ENCODE measurements at regions not wholly inside any gene's neighbourhood (a gene's known extent, or its start where the extent isn't known, plus 50 kb on each side); places are given as distances from the start of the nearest gene placed in this dataset.

DNA sequence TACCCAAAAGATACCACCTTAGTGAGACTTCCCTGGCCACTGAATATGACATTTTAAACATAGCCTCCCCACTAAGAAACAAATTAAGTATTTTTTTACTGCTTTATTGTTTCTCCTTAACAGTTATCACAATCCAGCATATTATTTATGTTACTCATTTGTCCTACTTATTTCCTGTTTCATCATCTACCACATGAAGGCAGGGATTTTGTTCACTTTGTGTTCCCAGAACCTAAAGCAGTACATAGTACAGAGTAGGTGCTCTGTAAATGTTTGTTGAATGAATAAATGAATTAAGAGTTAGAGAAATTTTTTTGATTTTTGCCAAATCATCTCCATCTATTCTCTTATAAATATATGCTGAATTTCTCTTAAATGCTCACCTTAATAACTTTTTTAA lies 318.4 kb upstream of the GIMD1 start:
- no peaks in the 10 kb centered on the region for H3K27me3 ChIP-seq (ENCODE audit: low read length)
- no peak for DNase-seq
- H3K4me2 ChIP-seq (ENCODE audit: low read depth, low read length, poor library complexity, severe bottlenecking) = no peak overlapping the region
- H3K4me3 ChIP-seq (ENCODE audit: low read length) = no peak overlapping the region
- no peaks in the 10 kb centered on the region for H4K20me1 ChIP-seq (ENCODE audit: insufficient read depth, low read depth, low read length)
- H3K9me2 ChIP-seq (replicated peaks; ENCODE audit: insufficient read depth, low read length) = no peaks in the 10 kb centered on the region
- H3K27ac ChIP-seq (ENCODE audit: low read length) = no peak overlapping the region
- no peak overlapping the region for H3K9ac ChIP-seq (ENCODE audit: low read length)
- no peaks in the 10 kb centered on the region for H3K79me2 ChIP-seq (ENCODE audit: low read length)
- H3K9me3 ChIP-seq (ENCODE audit: low read length) = no peaks in the 10 kb centered on the region
- H2AFZ ChIP-seq (ENCODE audit: low read length) = no peak overlapping the region
- H3K4me1 ChIP-seq (ENCODE audit: low read length) = no peaks in the 10 kb centered on the region
- H3K36me3 ChIP-seq (ENCODE audit: insufficient read depth, low read length) = no peaks in the 10 kb centered on the region

GRCh38 chr4:106681381-106681921 lies 312.9 kb upstream of the GIMD1 start:
- Histone ChIP-seq H2AFZ (ENCODE audit: low read length) (no peak overlapping the region), H3K9me2 (replicated peaks; ENCODE audit: insufficient read depth, low read length) (no peaks in the 10 kb centered on the region), H3K4me3 (ENCODE audit: low read length) (no peak overlapping the region), H3K79me2 (ENCODE audit: low read length) (no peaks in the 10 kb centered on the region), H3K27me3 (ENCODE audit: low read length) (no peaks in the 10 kb centered on the region), H3K36me3 (ENCODE audit: insufficient read depth, low read length) (no peaks in the 10 kb centered on the region), H3K9me3 (ENCODE audit: low read length) (no peaks in the 10 kb centered on the region), H3K4me1 (ENCODE audit: low read length) (no peaks in the 10 kb centered on the region), H3K27ac (ENCODE audit: low read length) (no peak overlapping the region), H4K20me1 (ENCODE audit: insufficient read depth, low read depth, low read length) (no peaks in the 10 kb centered on the region), H3K4me2 (ENCODE audit: low read depth, low read length, poor library complexity, severe bottlenecking) (no peak overlapping the region), H3K9ac (ENCODE audit: low read length) (no peak overlapping the region)
- DNase-seq = no peak

- Histone ChIP-seq H2AFZ (ENCODE audit: low read length) (no peak overlapping the region), H4K20me1 (ENCODE audit: insufficient read depth, low read depth, low read length) (no peaks in the 10 kb centered on the region), H3K36me3 (ENCODE audit: insufficient read depth, low read length) (no peaks in the 10 kb centered on the region), H3K9ac (ENCODE audit: low read length) (no peak overlapping the region), H3K4me2 (ENCODE audit: low read depth, low read length, poor library complexity, severe bottlenecking) (no peak overlapping the region), H3K27me3 (ENCODE audit: low read length) (no peaks in the 10 kb centered on the region), H3K27ac (ENCODE audit: low read length) (no peak overlapping the region), H3K79me2 (ENCODE audit: low read length) (no peaks in the 10 kb centered on the region), H3K9me3 (ENCODE audit: low read length) (no peaks in the 10 kb centered on the region), H3K4me3 (ENCODE audit: low read length) (no peak overlapping the region), H3K9me2 (replicated peaks; ENCODE audit: insufficient read depth, low read length) (no peaks in the 10 kb centered on the region), H3K4me1 (ENCODE audit: low read length) (no peaks in the 10 kb centered on the region)
- no peak for DNase-seq
Measured at GRCh38 chr4:106679063-106679462, 310.5 kb upstream of the GIMD1 start.

- Histone ChIP-seq H3K4me2 (ENCODE audit: low read depth, low read length, poor library complexity, severe bottlenecking) (no peak overlapping the region), H3K9me3 (ENCODE audit: low read length) (no peaks in the 10 kb centered on the region), H3K9ac (ENCODE audit: low read length) (no peak overlapping the region), H3K36me3 (ENCODE audit: insufficient read depth, low read length) (no peaks in the 10 kb centered on the region), H3K4me1 (ENCODE audit: low read length) (no peaks in the 10 kb centered on the region), H3K4me3 (ENCODE audit: low read length) (no peak overlapping the region), H2AFZ (ENCODE audit: low read length) (no peak overlapping the region), H3K27me3 (ENCODE audit: low read length) (no peaks in the 10 kb centered on the region), H3K9me2 (replicated peaks; ENCODE audit: insufficient read depth, low read length) (no peaks in the 10 kb centered on the region), H4K20me1 (ENCODE audit: insufficient read depth, low read depth, low read length) (no peaks in the 10 kb centered on the region), H3K79me2 (ENCODE audit: low read length) (no peaks in the 10 kb centered on the region), H3K27ac (ENCODE audit: low read length) (no peak overlapping the region)
- no peak for DNase-seq
Measured at GRCh38 chr4:106677213-106677612, 308.6 kb upstream of the GIMD1 start.

- H3K4me3 ChIP-seq (ENCODE audit: low read length) = no peak overlapping the region
- no peaks in the 10 kb centered on the region for H3K79me2 ChIP-seq (ENCODE audit: low read length)
- no peaks in the 10 kb centered on the region for H4K20me1 ChIP-seq (ENCODE audit: insufficient read depth, low read depth, low read length)
- DNase-seq = no peak
- no peak overlapping the region for H3K9ac ChIP-seq (ENCODE audit: low read length)
- H2AFZ ChIP-seq (ENCODE audit: low read length) = no peak overlapping the region
- no peaks in the 10 kb centered on the region for H3K4me1 ChIP-seq (ENCODE audit: low read length)
- no peaks in the 10 kb centered on the region for H3K36me3 ChIP-seq (ENCODE audit: insufficient read depth, low read length)
- no peak overlapping the region for H3K27ac ChIP-seq (ENCODE audit: low read length)
- no peaks in the 10 kb centered on the region for H3K27me3 ChIP-seq (ENCODE audit: low read length)
- H3K9me2 ChIP-seq (replicated peaks; ENCODE audit: insufficient read depth, low read length) = no peaks in the 10 kb centered on the region
- H3K4me2 ChIP-seq (ENCODE audit: low read depth, low read length, poor library complexity, severe bottlenecking) = no peak overlapping the region
- H3K9me3 ChIP-seq (ENCODE audit: low read length) = no peaks in the 10 kb centered on the region
Measured at GRCh38 chr4:106676173-106676921, 307.8 kb upstream of the GIMD1 start.

GRCh38 chr4:106671716-106672115 lies 303.1 kb upstream of the GIMD1 start:
- no peak for DNase-seq
- Histone ChIP-seq H3K79me2 (ENCODE audit: low read length) (no peaks in the 10 kb centered on the region), H3K4me1 (ENCODE audit: low read length) (no peaks in the 10 kb centered on the region), H3K27me3 (ENCODE audit: low read length) (no peaks in the 10 kb centered on the region), H3K9me2 (replicated peaks; ENCODE audit: insufficient read depth, low read length) (no peaks in the 10 kb centered on the region), H4K20me1 (ENCODE audit: insufficient read depth, low read depth, low read length) (no peaks in the 10 kb centered on the region), H3K36me3 (ENCODE audit: insufficient read depth, low read length) (no peaks in the 10 kb centered on the region), H3K9ac (ENCODE audit: low read length) (no peak overlapping the region), H3K4me3 (ENCODE audit: low read length) (no peak overlapping the region), H3K9me3 (ENCODE audit: low read length) (no peaks in the 10 kb centered on the region), H3K4me2 (ENCODE audit: low read depth, low read length, poor library complexity, severe bottlenecking) (no peak overlapping the region), H2AFZ (ENCODE audit: low read length) (no peak overlapping the region), H3K27ac (ENCODE audit: low read length) (no peak overlapping the region)

DNA sequence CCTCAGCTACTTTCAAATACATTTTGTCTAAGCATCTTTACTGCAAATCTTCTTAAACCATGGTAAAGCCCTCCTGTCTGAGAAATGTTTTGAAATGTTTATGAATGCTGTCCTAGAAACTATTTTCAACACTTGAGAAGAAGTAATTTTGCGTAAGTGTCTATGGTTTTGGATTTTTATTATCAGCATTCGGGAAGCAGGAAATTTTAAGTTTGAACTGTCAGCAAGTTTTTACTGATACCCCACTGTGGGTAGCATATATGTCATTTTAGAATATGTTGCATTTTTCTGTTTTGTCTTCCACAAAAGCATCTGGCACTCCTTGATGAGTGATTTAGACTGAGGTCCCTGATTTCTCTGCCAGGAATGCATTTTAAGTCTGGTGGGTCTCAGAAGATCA lies 302.4 kb upstream of the GIMD1 start:
- Histone ChIP-seq H3K36me3 (ENCODE audit: insufficient read depth, low read length) (no peaks in the 10 kb centered on the region), H3K4me1 (ENCODE audit: low read length) (no peaks in the 10 kb centered on the region), H3K9me2 (replicated peaks; ENCODE audit: insufficient read depth, low read length) (no peaks in the 10 kb centered on the region), H3K9ac (ENCODE audit: low read length) (no peak overlapping the region), H3K9me3 (ENCODE audit: low read length) (no peaks in the 10 kb centered on the region), H3K79me2 (ENCODE audit: low read length) (no peaks in the 10 kb centered on the region), H3K27me3 (ENCODE audit: low read length) (no peaks in the 10 kb centered on the region), H3K4me3 (ENCODE audit: low read length) (no peak overlapping the region), H2AFZ (ENCODE audit: low read length) (no peak overlapping the region), H3K4me2 (ENCODE audit: low read depth, low read length, poor library complexity, severe bottlenecking) (no peak overlapping the region), H3K27ac (ENCODE audit: low read length) (no peak overlapping the region), H4K20me1 (ENCODE audit: insufficient read depth, low read depth, low read length) (no peaks in the 10 kb centered on the region)
- no peak for DNase-seq

GRCh38 chr4:106659371-106659770 lies 290.8 kb upstream of the GIMD1 start:
- Histone ChIP-seq H2AFZ (ENCODE audit: low read length) (no peak overlapping the region), H3K9ac (ENCODE audit: low read length) (no peak overlapping the region), H3K4me3 (ENCODE audit: low read length) (no peak overlapping the region), H3K4me1 (ENCODE audit: low read length) (no peaks in the 10 kb centered on the region), H3K4me2 (ENCODE audit: low read depth, low read length, poor library complexity, severe bottlenecking) (no peak overlapping the region), H3K79me2 (ENCODE audit: low read length) (no peaks in the 10 kb centered on the region), H3K9me2 (replicated peaks; ENCODE audit: insufficient read depth, low read length) (no peaks in the 10 kb centered on the region), H4K20me1 (ENCODE audit: insufficient read depth, low read depth, low read length) (no peaks in the 10 kb centered on the region), H3K36me3 (ENCODE audit: insufficient read depth, low read length) (no peaks in the 10 kb centered on the region), H3K27ac (ENCODE audit: low read length) (no peak overlapping the region), H3K9me3 (ENCODE audit: low read length) (no peaks in the 10 kb centered on the region), H3K27me3 (ENCODE audit: low read length) (no peaks in the 10 kb centered on the region)
- DNase-seq = no peak

Measured in Karpas-422 (cell line).